SH-SY5Y (cell line): ENCODE measurements at regions not wholly inside any gene's neighbourhood (a gene's known extent, or its start where the extent isn't known, plus 50 kb on each side); places are given as distances from the start of the nearest gene placed in this dataset.

ENCODE experiments used
- GATA2 ChIP-seq: IDR thresholded peaks from 2 replicates; pipeline ENCODE4 v1.6.1; 2011; ENCODE audit warnings: mild to moderate bottlenecking, low read depth, low read length
- GATA3 ChIP-seq: IDR thresholded peaks from 2 replicates; pipeline ENCODE4 v1.6.1; 2011; ENCODE audit warnings: low read depth, mild to moderate bottlenecking, low read length, moderate library complexity

DNA sequence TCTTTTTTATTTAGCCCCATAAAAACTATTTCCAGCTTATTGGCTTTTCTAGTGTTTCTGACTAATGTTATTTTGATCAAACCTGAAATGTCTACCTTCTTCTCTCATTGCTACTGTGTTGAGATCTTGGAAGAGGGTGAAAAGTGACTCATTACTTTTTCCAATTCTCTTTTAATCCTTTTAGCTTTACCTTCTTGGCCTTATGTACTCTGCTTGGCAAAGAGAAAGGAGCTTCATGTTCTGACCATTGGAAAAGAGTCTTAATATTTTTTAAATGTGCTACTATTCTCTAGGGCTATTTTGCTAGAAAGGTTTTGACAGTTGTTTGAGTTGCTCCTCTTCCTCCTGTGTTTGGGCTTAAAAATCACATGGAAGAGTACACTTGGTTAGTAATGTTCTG is 97.8 kb upstream of the CHODL start:
- TF ChIP-seq GATA2 (no peak), GATA3 (no peak)

DNA sequence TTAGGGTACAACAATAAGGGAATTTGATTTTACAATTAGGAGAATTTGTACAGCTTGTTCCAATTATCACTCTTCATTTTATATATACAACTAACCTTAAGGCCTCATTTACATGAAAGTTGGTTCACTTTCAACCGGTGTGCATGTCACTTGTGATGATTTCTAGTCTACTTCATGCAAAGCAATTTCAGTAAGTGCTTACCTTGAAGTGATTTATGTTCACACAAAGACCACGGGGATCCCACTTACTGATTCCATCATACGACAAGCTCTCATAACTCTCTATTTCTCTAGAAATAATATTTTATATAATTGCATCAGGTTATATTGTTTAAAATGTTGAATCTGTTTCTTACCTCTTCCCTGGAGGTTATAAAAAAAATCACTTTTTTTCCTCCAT is 100.3 kb upstream of the CHODL start:
- TF ChIP-seq GATA3 (no peak), GATA2 (no peak)

DNA sequence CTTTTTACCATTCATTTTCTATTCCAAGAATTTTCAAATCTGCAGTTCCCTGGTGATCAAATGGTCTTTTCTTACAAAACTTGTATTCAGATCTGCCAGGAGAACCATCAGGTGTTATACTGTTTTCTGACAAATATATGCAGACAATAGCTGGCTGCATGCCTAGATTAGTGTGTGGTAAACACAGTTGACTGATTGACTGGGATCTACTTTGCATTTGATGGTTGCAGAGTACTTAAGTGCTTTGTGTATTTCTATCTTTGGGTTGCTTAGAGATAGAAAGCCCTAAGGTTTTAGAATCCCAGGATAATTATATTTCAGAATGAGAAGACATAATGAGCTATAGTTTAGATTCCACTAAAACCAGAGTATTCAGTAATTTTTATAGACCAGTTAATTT is 102.0 kb upstream of the CHODL start:
- no peak for TF ChIP-seq GATA2
- TF ChIP-seq GATA3, result no peak

DNA sequence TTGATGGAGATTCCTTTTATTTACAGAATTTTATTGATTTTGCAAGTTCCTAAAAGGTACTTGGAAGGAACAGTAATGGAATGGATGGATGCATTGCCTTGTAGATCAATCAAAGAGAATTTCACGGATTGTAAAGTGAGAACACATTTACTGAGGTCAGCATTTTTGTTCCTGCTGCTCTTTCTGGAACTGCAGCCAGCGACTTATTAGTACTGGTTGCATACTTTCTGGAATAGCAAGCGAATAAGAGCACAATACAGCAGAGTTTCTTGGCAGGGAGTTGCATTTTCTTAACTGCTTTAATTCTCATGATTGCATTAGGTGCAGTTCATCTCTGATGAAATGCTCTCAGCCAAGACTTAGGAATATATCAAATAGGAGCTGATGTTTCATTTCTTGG is 106.1 kb upstream of the CHODL start:
- no peak for TF ChIP-seq GATA2
- no peak for TF ChIP-seq GATA3

DNA sequence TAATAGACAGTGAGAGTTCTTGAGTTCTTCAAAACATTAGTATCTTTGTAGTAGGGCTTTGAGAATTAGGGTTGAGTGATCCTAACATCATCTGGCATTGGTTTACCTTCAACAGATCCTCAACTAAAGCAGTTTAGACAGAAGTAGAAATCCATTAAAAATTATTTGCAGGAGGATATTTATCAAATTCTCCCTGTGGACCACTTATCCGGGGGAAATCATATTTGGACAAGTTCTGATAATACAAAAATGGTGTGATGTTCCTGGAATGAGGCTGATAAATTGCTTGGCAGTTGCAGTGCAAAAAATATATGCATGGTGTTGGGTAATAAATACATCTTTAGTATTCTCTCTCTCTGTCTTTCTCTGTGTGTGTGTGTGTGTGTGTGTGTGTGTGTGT is 115.1 kb upstream of the CHODL start:
- TF ChIP-seq GATA3 (no peak), GATA2 (no peak)

DNA sequence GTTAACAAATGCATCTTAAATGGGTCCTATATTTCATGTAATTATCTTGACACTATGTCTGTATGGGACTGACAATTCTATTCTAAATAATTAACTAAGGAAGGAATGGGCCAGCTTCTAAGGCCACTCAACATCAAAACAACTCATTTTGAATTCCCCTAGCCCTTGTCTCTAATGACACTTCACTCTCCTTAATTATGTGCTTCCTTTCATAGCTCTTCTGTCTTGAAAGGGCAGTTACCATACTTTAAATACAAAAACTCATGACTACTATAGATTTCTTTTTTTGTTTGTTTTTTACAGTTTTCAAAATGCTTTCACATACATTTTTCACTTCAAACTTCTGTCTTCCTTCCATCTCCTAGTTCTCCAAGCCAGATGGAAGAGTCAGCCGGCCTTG is 126.1 kb upstream of the CHODL start:
- TF ChIP-seq GATA2 (no peak), GATA3 (no peak)

DNA sequence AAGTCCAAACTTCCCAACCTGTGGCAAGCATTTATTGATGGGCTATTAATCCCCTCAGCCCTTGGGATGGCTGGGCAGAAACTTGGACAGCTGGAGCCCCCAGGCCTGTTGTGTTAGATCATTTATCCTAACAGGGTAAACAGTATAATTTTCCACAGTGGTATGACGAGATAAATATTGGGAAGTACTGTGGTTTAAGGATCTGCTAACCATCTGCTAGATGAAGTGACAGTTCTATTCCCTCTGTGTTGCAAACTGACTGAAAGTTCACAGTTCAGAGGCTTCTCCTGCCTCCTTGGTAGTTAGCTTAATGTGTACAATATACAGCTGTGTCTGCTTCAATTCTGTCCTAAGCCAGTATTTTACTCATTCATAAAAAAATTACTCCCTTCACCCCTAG is 127.5 kb upstream of the CHODL start:
- TF ChIP-seq GATA2 (no peak), GATA3 (no peak)

DNA sequence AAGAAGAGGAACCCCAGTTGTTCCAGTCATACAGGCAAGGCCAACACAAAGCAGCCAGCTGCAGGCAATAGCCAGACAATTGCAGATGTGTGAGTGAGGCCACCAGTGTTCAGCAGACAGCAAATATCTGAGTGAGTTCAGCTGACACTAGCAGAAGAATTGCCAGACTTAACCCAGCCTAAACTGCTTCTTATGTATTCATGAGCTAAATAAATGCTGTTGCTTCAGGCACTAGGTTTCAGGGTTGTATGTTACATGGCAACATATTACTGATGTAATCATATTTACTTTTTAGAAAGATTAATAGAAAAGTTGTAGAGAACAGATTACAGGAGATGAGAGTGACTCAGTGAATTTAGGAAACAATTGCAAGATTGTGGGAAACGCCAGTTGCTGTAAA is 129.8 kb upstream of the CHODL start:
- TF ChIP-seq GATA3 (no peak), GATA2 (no peak)

DNA sequence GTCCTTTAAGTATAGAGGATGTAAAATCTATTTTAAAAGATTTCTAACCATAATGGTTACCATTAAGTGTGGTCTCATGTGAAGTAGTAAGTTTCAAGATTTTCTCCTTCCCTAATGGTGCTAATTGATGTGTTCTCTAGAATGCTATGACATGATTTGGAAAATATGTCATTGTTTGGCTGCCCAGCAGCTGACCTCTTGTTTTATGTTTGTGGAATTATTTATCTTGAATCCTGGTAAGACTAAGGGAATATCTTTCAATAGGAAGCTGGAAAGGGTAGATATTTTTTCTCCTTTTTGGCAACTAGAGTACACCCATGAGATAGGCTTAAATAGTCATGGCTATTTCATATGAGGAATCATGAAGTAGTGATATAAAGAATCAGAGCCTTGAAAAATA is 139.8 kb upstream of the CHODL start:
- TF ChIP-seq GATA3, result no peak
- no peak for TF ChIP-seq GATA2

DNA sequence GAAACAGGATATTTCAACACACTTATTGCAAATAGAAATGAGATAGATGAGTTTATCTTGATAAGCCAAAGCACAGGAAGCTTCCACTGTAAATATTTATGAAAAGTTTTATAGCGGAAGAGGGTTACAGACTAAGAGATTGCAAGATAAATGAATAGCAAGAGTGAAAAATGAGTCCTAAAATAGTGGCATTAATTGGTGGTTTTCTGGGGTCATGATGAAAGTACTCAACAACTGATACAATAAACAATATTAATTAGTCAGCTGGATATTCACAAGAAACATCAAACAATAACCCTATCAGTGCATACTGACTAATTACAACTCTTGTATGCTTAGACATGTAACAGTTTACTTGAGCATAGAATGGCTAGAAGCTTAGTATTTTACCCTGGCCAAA is 154.8 kb upstream of the CHODL start:
- TF ChIP-seq GATA3, result no peak

DNA sequence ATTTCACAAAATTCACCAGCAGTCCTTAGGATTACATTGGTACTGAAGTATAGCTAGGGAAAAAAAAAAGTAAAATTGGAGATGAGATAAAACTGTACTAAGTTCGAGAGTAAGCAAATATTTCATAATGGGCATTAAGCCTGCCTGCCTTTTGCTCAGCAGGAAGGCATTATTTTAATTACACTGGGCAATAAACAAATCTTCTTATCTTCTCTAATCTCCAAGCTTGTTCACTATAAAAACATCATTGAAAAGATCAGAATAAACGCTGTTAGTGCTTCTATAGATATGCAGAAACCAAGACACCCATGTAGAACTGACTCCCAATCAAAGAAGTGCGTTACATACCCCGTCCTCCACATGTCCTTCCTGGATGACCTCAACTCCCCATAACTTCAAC is 174.2 kb upstream of the CHODL start:
- TF ChIP-seq GATA2 (no peak), GATA3 (no peak)

DNA sequence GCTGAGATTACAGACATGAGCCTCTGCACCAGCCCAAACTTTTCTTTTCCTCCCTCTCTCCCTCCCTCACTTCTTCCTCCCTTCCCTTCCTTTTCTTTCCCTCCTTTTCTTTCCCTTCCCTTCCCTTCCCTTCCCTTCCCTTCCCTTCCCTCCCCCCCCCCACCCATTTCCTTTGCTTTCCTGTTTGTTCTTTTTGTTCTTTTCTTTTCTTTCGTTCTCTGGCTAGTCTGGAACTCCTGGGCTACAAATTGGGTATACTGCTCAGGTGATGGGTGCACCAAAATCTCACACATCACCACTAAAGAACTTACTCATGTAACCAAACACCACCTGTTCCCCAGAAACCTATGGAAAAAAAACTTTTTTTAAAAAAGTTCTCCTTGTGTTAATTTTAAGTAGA is 174.8 kb upstream of the CHODL start:
- TF ChIP-seq GATA3 (no peak), GATA2 (no peak)

DNA sequence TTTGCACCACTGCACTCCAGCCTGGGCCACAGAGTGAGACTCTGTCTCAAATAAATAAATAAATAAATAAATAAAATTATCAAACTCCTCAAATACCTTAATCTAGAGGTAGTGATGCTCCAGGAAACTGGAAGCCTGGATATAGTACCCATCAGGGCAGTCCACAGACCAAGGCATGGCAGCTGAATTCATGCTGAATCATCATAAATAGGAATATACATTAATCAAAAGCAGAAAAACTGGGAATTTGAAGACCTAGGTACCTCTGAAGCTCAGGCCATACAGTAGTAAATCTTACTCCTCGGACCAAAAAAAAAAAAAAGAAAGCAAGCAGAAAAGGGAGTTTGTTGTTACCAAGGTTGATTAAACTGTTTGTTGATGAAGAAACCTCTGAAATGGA is 184.2 kb upstream of the CHODL start:
- no peak for TF ChIP-seq GATA3
- TF ChIP-seq GATA2, result no peak

DNA sequence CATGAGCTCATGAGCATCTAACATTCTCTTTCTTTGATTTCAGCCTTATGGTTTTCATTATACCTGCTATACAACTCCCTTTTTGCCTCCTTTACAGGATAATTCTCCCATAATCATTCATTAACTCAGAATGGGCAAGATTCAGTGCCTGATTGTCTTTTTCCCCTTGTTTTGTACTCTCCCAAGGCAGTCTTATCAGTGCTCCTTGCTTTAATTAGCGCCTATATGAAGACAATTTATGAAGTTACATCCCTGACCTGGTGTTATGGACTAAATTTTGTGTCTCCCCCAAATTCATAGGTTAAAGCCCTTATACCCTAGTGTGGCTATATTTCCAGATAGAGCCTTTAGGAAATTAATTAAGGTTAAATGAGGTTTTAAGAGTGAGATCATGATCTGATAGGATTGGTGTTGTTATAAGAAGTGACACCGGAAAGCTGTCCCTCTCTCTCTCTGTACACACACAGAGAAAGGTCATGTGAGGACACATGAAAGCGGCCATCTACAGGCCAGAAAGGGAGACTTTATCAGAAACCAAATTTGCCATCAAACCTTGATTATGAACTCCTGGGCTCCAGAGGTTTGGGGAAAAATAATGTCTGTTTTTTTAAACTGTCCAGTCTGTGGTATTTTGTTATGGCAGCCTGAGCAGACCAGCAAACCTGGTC is 185.8 kb upstream of the CHODL start:
- no peak for TF ChIP-seq GATA3
- no peak for TF ChIP-seq GATA2

DNA sequence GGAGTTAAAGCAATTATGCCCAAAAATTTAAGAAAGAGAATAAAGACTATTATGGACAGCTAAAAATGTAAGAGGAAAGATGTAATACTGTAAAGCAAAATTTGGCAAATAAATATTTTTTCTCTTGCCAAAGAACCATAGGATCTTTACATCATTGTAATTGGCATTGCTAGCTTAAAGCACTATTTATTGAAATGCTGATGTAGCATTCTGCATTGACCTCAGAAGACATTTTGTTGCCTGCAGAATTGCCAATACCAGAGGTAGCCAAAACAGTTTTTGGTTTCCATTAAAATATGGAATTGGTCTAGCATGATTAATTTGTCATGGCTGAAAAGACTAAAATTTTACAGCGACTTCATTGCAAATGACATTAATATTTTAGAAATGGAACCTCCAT is 191.5 kb upstream of the CHODL start:
- no peak for TF ChIP-seq GATA3
- no peak for TF ChIP-seq GATA2

DNA sequence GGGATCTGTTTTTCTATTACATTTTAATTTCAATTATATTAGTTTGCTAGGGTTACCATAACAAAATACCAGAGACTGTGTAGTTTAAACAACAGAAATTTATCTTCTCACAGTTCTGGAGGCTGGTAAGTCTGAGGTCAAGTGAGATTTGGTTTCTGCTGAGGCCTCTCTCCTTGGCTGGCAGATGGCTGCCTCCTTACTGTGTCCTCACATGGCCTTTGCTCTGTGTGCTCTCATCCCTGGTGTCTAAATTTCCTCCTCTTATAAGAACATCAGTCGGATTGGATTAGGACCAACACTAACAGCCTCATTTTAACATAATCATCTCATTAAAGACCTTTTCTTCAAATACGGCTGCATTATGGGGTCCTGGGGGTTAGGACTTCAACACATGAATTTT is 195.2 kb upstream of the CHODL start:
- TF ChIP-seq GATA3 (no peak), GATA2 (no peak)
